Endothelial cell of umbilical vein (primary cell): ENCODE measurements at regions not wholly inside any gene's neighbourhood (a gene's known extent, or its start where the extent isn't known, plus 50 kb on each side); places are given as distances from the start of the nearest gene placed in this dataset.

Experiments used
- CTCF ChIP-seq, 2 donors: IDR thresholded peaks; 1 replicate in 1 of 2; 2 replicates in 1 of 2; pipeline ENCODE4 v1.5.1; 2011; ENCODE audit warnings: low read length in 2 of 2, mild to moderate bottlenecking in 2 of 2, moderate library complexity in 2 of 2, control low read depth in 1 of 2, inconsistent platforms in 1 of 2, low read depth in 1 of 2; ENCODE audit not compliant: insufficient read depth in 1 of 2; ENCODE audit errors: extremely low read depth in 1 of 2
- EZH2 ChIP-seq: IDR thresholded peaks from 2 replicates; pipeline ENCODE4 v1.6.1; 2012; ENCODE audit warnings: borderline replicate concordance, low read depth, mild to moderate bottlenecking, moderate library complexity, low read length, inconsistent platforms; ENCODE audit not compliant: severe bottlenecking
- FOS ChIP-seq: IDR thresholded peaks from 2 replicates; pipeline ENCODE4 v1.6.1; 2011; ENCODE audit warnings: mild to moderate bottlenecking, low read length, moderate library complexity, borderline replicate concordance; ENCODE audit not compliant: insufficient read depth
- GATA2 ChIP-seq: IDR thresholded peaks from 2 replicates; pipeline ENCODE4 v1.7.0; 2011; ENCODE audit warnings: low read depth, mild to moderate bottlenecking, moderate library complexity, mixed read lengths, low read length; ENCODE audit not compliant: insufficient read length, insufficient read depth
- JUN ChIP-seq: IDR thresholded peaks from 2 replicates; pipeline ENCODE4 v1.6.1; 2011; ENCODE audit warnings: borderline replicate concordance, low read depth; ENCODE audit not compliant: insufficient read length, insufficient read depth
- MAX ChIP-seq: IDR thresholded peaks from 2 replicates; pipeline ENCODE4 v1.6.1; 2011; ENCODE audit not compliant: insufficient read depth, insufficient read length
- MYC ChIP-seq: IDR thresholded peaks from one replicate; pipeline ENCODE4 v1.6.1; 2011; ENCODE audit warnings: mild to moderate bottlenecking, low read depth, low read length
- POLR2A ChIP-seq: IDR thresholded peaks from 2 replicates; pipeline ENCODE4 v1.6.1; 2012; ENCODE audit warnings: low read depth, mild to moderate bottlenecking, control low read depth, low read length
- POLR2AphosphoS5 ChIP-seq: IDR thresholded peaks from 2 replicates; pipeline ENCODE4 v1.6.1; 2012; ENCODE audit warnings: low read depth, mild to moderate bottlenecking, control low read depth, low read length, moderate library complexity; ENCODE audit not compliant: insufficient read depth

DNA sequence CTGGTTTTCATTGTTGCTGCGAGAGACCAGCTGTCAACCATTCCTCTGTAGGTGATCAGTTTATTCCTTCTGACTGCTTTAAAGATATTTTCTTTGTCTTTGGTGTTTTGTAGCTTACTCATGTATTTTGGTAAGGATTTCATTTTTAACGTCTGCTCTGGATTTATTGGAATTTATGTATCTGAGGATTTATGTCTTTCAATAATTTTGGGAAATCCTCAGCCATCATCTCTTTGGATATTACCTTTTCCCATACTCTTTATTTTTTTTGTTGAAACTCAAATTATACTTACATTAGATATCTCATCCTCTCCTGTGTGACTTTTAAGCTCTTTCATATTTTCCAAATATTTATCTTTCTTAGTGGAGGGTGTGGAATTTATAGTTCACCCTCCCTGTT is 62.7 kb upstream of the COL8A1 start:
- TF ChIP-seq EZH2 (no peak), GATA2 (no peak), POLR2A (no peak), CTCF (IDR thresholded peaks at IDR 0.05; ENCODE audit: extremely low read depth in 1 of 2, insufficient read depth in 1 of 2, low read depth in 1 of 2, low read length in 2 of 2) (no peak), MYC (no peak), FOS (no peak), POLR2AphosphoS5 (no peak), JUN (no peak), MAX (no peak)
